ENCODE measurements at regions not wholly inside any gene's neighbourhood (a gene's known extent, or its start where the extent isn't known, plus 50 kb on each side); places are given as distances from the start of the nearest gene placed in this dataset.
"Not testable (repeated sequence)": the region's sequence is repeated elsewhere in the genome, so short reads cannot be mapped to it uniquely, and the experiment has no call there.

DNA sequence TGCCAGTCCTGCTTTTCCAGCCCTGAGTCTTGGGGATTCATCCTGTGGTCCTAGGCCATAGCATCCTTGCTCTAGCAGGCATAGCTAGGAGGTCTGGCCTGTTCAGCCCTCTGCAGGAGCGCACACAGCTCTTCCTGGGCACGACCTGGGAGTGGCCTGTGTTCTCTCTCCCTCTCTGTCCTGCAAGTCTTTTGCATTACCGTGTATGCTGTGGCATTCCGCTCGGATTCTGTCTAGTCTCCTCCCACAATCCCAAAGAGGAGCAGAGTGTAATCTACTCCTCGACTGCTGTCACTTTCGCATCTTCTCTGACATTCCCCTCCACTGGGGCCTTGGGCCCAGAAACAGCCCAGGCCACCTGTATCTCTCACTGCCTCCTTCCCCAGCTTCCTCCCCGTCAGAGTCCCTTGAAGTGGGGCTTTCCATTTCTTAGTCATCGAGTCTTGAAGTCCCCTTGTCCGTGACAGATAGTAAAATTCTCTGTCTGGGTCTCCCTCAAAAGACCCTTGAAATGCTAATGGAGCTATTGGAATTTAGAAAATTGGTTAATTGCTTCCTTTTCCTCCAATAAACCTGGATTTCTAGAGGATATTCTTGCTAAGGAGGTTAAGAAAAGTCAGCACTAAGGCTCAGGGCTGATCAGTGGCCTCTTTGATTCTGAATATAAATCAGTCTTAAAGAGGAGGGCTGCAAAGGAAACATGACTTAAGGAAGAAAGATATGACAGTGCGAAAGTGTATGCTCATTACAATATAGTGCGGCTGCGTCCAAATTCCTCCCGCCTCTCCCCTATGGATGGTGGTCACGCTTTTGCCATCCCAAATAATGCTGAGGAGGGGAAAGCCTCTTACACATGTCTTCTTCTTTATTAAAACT lies 70.7 kb downstream of the ARHGAP11B start:
- DNase-seq (ENCODE audit: low read depth, low spot score) (peak; percentile 27), ATAC-seq (peak; percentile 91), FAIRE-seq (peak; percentile 89)
- H3K9ac ChIP-seq (ENCODE audit: control insufficient read depth, insufficient read depth, low read length); H3K27me3 ChIP-seq (replicated peaks in 1 of 2; ENCODE audit: control insufficient read depth in 2 of 2, insufficient read depth in 2 of 2, low read length in 1 of 2); H2AFZ ChIP-seq (ENCODE audit: control insufficient read depth, low read depth, low read length); H4K20me1 ChIP-seq (ENCODE audit: control insufficient read depth, insufficient read depth); H3K36me3 ChIP-seq (ENCODE audit: control insufficient read depth in 2 of 2, insufficient read depth in 2 of 2, low read length in 1 of 2); SMC1A ChIA-PET (ENCODE audit: uncharacterized antibody, unreplicated experiment); H3K4me3 ChIP-seq; in situ Hi-C loops (cut with MboI); BruUV-seq (replicated peaks); POLR2A ChIA-PET; H3K79me2 ChIP-seq (ENCODE audit: control insufficient read depth, insufficient read depth, low read length); H3K4me1 ChIP-seq (ENCODE audit: control insufficient read depth, insufficient read depth, low read length); H3K9me3 ChIP-seq (replicated peaks; ENCODE audit: control insufficient read depth, insufficient read depth, low read length); RAD21 ChIA-PET (ENCODE audit: unreplicated experiment); CTCF ChIA-PET; intact Hi-C loops (cut with micrococcal nuclease; ENCODE audit: unreplicated experiment): not testable (repeated sequence)
- peak overlapping the region; percentile 86 for H3K27ac ChIP-seq (ENCODE audit: control insufficient read depth, insufficient read depth)
- 0 out of 2 replicates have a peak, but pooled peaks have one; percentile 35 for TF ChIP-seq NBN (IDR thresholded peaks at IDR 0.05)
- peak; percentile 42; the same call in 1 of the 2 replicates for TF ChIP-seq EED (IDR thresholded peaks at IDR 0.05; ENCODE audit: low read depth)
- TF ChIP-seq IKZF2 (IDR thresholded peaks at IDR 0.05), result 0 out of 4 replicates have a peak, but pooled peaks of 1 of the 2 experiments have one; percentile 31
- WGBS (ENCODE audit: insufficient coverage, insufficient replicate concordance, low lambda C conversion rate, missing lambda C conversion rate), result 6% methylated on average over 7 of the region's 15 CpGs
- H3K4me2 ChIP-seq (ENCODE audit: control insufficient read depth, insufficient read depth), result peak overlapping the region; percentile 72

DNA sequence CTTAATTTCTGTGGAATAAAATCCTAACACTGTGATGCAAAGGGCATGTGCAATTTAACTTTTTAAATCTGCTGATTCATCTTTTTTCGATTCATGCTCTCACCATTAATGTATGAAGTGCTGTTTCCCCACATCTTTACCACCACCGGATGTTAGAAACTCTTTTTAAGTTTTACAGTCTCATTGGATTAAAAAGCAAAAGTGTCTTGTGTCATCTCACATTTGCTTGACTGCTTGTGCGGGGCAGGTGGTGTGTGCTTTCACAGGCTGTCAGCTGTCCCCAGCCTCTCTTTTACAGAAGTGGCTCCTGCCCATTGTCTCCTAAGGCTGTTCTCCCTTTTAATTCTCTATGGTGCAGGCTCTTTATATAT lies 71.4 kb downstream of the ARHGAP11B start:
- intact Hi-C loops (cut with micrococcal nuclease; ENCODE audit: unreplicated experiment); H4K20me1 ChIP-seq (ENCODE audit: control insufficient read depth, insufficient read depth); POLR2A ChIA-PET; in situ Hi-C loops (cut with MboI); H3K4me1 ChIP-seq (ENCODE audit: control insufficient read depth, insufficient read depth, low read length); H3K27ac ChIP-seq (ENCODE audit: control insufficient read depth, insufficient read depth); H2AFZ ChIP-seq (ENCODE audit: control insufficient read depth, low read depth, low read length); SMC1A ChIA-PET (ENCODE audit: uncharacterized antibody, unreplicated experiment); H3K4me2 ChIP-seq (ENCODE audit: control insufficient read depth, insufficient read depth); H3K9ac ChIP-seq (ENCODE audit: control insufficient read depth, insufficient read depth, low read length); H3K79me2 ChIP-seq (ENCODE audit: control insufficient read depth, insufficient read depth, low read length); H3K4me3 ChIP-seq; RAD21 ChIA-PET (ENCODE audit: unreplicated experiment); CTCF ChIA-PET; H3K36me3 ChIP-seq (ENCODE audit: control insufficient read depth in 2 of 2, insufficient read depth in 2 of 2, low read length in 1 of 2); H3K9me3 ChIP-seq (replicated peaks; ENCODE audit: control insufficient read depth, insufficient read depth, low read length); H3K27me3 ChIP-seq (replicated peaks in 1 of 2; ENCODE audit: control insufficient read depth in 2 of 2, insufficient read depth in 2 of 2, low read length in 1 of 2): not testable (repeated sequence)
- TF ChIP-seq RUNX3 (IDR thresholded peaks at IDR 0.05; ENCODE audit: low read length), result peak; percentile 34; the same call in 1 of the 2 replicates
- ATAC-seq (peak; percentile 87), DNase-seq (ENCODE audit: low read depth, low spot score) (peak; percentile 40), FAIRE-seq (peak; percentile 84)
- WGBS (ENCODE audit: insufficient coverage, insufficient replicate concordance, low lambda C conversion rate, missing lambda C conversion rate), result 2% methylated on average over 3 of the region's 3 CpGs
- TSS peak; percentile 37 for BruUV-seq (replicated peaks)

DNA sequence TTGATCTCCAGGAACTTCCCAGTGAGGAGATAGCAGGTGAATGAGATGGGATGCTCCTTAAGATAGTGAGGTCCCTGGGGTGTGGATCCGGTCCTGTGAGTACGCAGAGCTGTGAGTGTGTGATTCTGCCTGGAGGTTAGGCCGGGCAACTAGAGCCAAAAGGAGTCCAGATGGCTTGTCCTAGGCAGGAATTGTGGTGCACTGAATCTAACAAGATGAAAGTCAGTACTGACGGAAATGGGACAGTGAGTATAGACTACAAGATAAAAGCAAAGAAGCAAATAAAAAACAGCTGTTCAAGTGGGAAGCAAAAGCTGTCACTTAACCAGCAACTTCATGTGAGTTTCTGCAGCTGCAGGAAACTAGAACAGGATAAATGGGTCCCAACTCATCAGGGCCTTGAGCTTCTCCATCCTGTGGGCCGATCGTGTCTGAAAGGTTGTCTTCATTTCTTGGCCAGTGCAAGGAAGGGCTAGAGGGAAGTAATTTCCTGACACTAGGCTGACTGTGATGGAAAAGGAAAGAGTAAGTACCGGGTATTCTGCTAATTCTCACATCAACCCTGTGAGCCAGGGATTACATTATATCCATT lies 74.2 kb downstream of the ARHGAP11B start:
- 100% methylated on average over 3 of the region's 7 CpGs for WGBS (ENCODE audit: insufficient coverage, insufficient replicate concordance, low lambda C conversion rate, missing lambda C conversion rate)

More for the DNA sequence above, 74.2 kb downstream of the ARHGAP11B start:
- RAD21 ChIA-PET (ENCODE audit: unreplicated experiment); DNase-seq (ENCODE audit: low read depth, low spot score); in situ Hi-C loops (cut with MboI); ATAC-seq; H3K9me3 ChIP-seq (replicated peaks; ENCODE audit: control insufficient read depth, insufficient read depth, low read length); H3K79me2 ChIP-seq (ENCODE audit: control insufficient read depth, insufficient read depth, low read length); H2AFZ ChIP-seq (ENCODE audit: control insufficient read depth, low read depth, low read length); H3K27ac ChIP-seq (ENCODE audit: control insufficient read depth, insufficient read depth); H3K36me3 ChIP-seq (ENCODE audit: control insufficient read depth in 2 of 2, insufficient read depth in 2 of 2, low read length in 1 of 2); CTCF ChIA-PET; BruUV-seq (replicated peaks); POLR2A ChIA-PET; H4K20me1 ChIP-seq (ENCODE audit: control insufficient read depth, insufficient read depth); FAIRE-seq; H3K4me3 ChIP-seq; H3K27me3 ChIP-seq (replicated peaks in 1 of 2; ENCODE audit: control insufficient read depth in 2 of 2, insufficient read depth in 2 of 2, low read length in 1 of 2); intact Hi-C loops (cut with micrococcal nuclease; ENCODE audit: unreplicated experiment); H3K4me1 ChIP-seq (ENCODE audit: control insufficient read depth, insufficient read depth, low read length); H3K4me2 ChIP-seq (ENCODE audit: control insufficient read depth, insufficient read depth); SMC1A ChIA-PET (ENCODE audit: uncharacterized antibody, unreplicated experiment); H3K9ac ChIP-seq (ENCODE audit: control insufficient read depth, insufficient read depth, low read length): not testable (repeated sequence)
